Adipocyte (in vitro differentiated cells): ENCODE measurements at regions not wholly inside any gene's neighbourhood (a gene's known extent, or its start where the extent isn't known, plus 50 kb on each side); places are given as distances from the start of the nearest gene placed in this dataset.

ENCODE experiments used
- DNase-seq: peaks from one replicate; pipeline ENCODE4 v3.0.0-alpha.2; 2015; ENCODE audit warnings: low read depth
- H3K27me3 ChIP-seq: replicated peaks from 2 replicates; pipeline ENCODE4 v1.7.0; 2013; ENCODE audit warnings: mild to moderate bottlenecking, low read length, moderate library complexity; ENCODE audit not compliant: control insufficient read depth, insufficient read depth
- H3K36me3 ChIP-seq: 2 replicates; pipeline ENCODE4 v1.7.0; 2013; ENCODE audit warnings: low read length, mild to moderate bottlenecking, moderate library complexity; ENCODE audit not compliant: control insufficient read depth, insufficient read depth, severe bottlenecking
- H3K4me1 ChIP-seq: 2 replicates; pipeline ENCODE4 v1.7.0; 2013; ENCODE audit warnings: mild to moderate bottlenecking, low read length, moderate library complexity; ENCODE audit not compliant: control insufficient read depth, insufficient read depth
- H3K4me3 ChIP-seq: 2 replicates; pipeline ENCODE4 v1.7.0; 2013; ENCODE audit warnings: mild to moderate bottlenecking, low read length, moderate library complexity
- H3K9ac ChIP-seq: 2 replicates; pipeline ENCODE4 v1.7.0; 2013; ENCODE audit warnings: mild to moderate bottlenecking, low read length, moderate library complexity
- H3K9me3 ChIP-seq: 2 replicates; pipeline ENCODE4 v1.7.0; 2013; ENCODE audit warnings: mild to moderate bottlenecking, low read length, moderate library complexity; ENCODE audit not compliant: control insufficient read depth

- no peak for DNase-seq
- H3K27me3 ChIP-seq, result no peaks in the 10 kb centered on the region
- H3K9me3 ChIP-seq, result no peaks in the 10 kb centered on the region
- no peaks in the 10 kb centered on the region for H3K36me3 ChIP-seq
- H3K9ac ChIP-seq, result no peak overlapping the region
- H3K4me1 ChIP-seq, result no peaks in the 10 kb centered on the region
- H3K4me3 ChIP-seq, result no peak overlapping the region
These were observed 232.1 kb upstream of the ZWINT start for GRCh38 chr10:56593120-56593519.

GRCh38 chr10:56586461-56586891, 225.4 kb upstream of the ZWINT start:
- no peak overlapping the region for H3K9ac ChIP-seq
- no peak overlapping the region for H3K4me3 ChIP-seq
- no peaks in the 10 kb centered on the region for H3K27me3 ChIP-seq
- DNase-seq, result no peak
- H3K36me3 ChIP-seq, result no peaks in the 10 kb centered on the region
- no peaks in the 10 kb centered on the region for H3K4me1 ChIP-seq
- no peaks in the 10 kb centered on the region for H3K9me3 ChIP-seq

GRCh38 chr10:56585447-56586171, 224.6 kb upstream of the ZWINT start:
- no peaks in the 10 kb centered on the region for H3K4me1 ChIP-seq
- H3K9me3 ChIP-seq, result no peaks in the 10 kb centered on the region
- H3K4me3 ChIP-seq, result no peak overlapping the region
- H3K27me3 ChIP-seq, result no peaks in the 10 kb centered on the region
- H3K9ac ChIP-seq, result no peak overlapping the region
- DNase-seq, result no peak
- no peaks in the 10 kb centered on the region for H3K36me3 ChIP-seq

- Histone ChIP-seq H3K4me1 (no peaks in the 10 kb centered on the region), H3K9me3 (no peaks in the 10 kb centered on the region), H3K27me3 (no peaks in the 10 kb centered on the region), H3K9ac (no peak overlapping the region), H3K36me3 (no peaks in the 10 kb centered on the region), H3K4me3 (no peak overlapping the region)
- no peak for DNase-seq
These were observed 222.3 kb upstream of the ZWINT start for GRCh38 chr10:56583316-56583715.

GRCh38 chr10:56567580-56567979, 206.5 kb upstream of the ZWINT start:
- Histone ChIP-seq H3K9me3 (peaks cover 4% of the 10 kb centered on the region), H3K4me3 (no peak overlapping the region), H3K9ac (no peak overlapping the region), H3K27me3 (no peaks in the 10 kb centered on the region), H3K36me3 (no peaks in the 10 kb centered on the region), H3K4me1 (no peaks in the 10 kb centered on the region)
- DNase-seq, result no peak

GRCh38 chr10:56561336-56561735, 200.3 kb upstream of the ZWINT start:
- H3K9me3 ChIP-seq, result no peaks in the 10 kb centered on the region
- no peak overlapping the region for H3K9ac ChIP-seq
- H3K4me3 ChIP-seq, result no peak overlapping the region
- no peaks in the 10 kb centered on the region for H3K27me3 ChIP-seq
- no peak for DNase-seq
- no peaks in the 10 kb centered on the region for H3K4me1 ChIP-seq
- H3K36me3 ChIP-seq, result no peaks in the 10 kb centered on the region

GRCh38 chr10:56551037-56551436, 190.0 kb upstream of the ZWINT start:
- no peak for DNase-seq
- Histone ChIP-seq H3K9me3 (peaks cover 5% of the 10 kb centered on the region), H3K27me3 (no peaks in the 10 kb centered on the region), H3K9ac (no peak overlapping the region), H3K4me3 (no peak overlapping the region), H3K4me1 (no peaks in the 10 kb centered on the region), H3K36me3 (no peaks in the 10 kb centered on the region)

- H3K4me1 ChIP-seq, result no peaks in the 10 kb centered on the region
- no peaks in the 10 kb centered on the region for H3K9me3 ChIP-seq
- H3K27me3 ChIP-seq, result no peaks in the 10 kb centered on the region
- no peaks in the 10 kb centered on the region for H3K36me3 ChIP-seq
- no peak overlapping the region for H3K4me3 ChIP-seq
- H3K9ac ChIP-seq, result no peak overlapping the region
- DNase-seq, result no peak
These were observed 186.1 kb upstream of the ZWINT start for GRCh38 chr10:56547163-56547562.

GRCh38 chr10:56537984-56538383, 176.9 kb upstream of the ZWINT start:
- H3K36me3 ChIP-seq, result no peaks in the 10 kb centered on the region
- H3K27me3 ChIP-seq, result no peaks in the 10 kb centered on the region
- H3K4me3 ChIP-seq, result no peak overlapping the region
- H3K9me3 ChIP-seq, result no peaks in the 10 kb centered on the region
- H3K4me1 ChIP-seq, result peaks cover 4% of the 10 kb centered on the region
- H3K9ac ChIP-seq, result no peak overlapping the region
- DNase-seq, result no peak

- DNase-seq, result no peak
- no peak overlapping the region for H3K4me3 ChIP-seq
- no peaks in the 10 kb centered on the region for H3K27me3 ChIP-seq
- no peaks in the 10 kb centered on the region for H3K9me3 ChIP-seq
- no peaks in the 10 kb centered on the region for H3K4me1 ChIP-seq
- H3K9ac ChIP-seq, result no peak overlapping the region
- H3K36me3 ChIP-seq, result no peaks in the 10 kb centered on the region
These were observed 161.1 kb upstream of the ZWINT start for GRCh38 chr10:56522166-56522565.

- Histone ChIP-seq H3K36me3 (no peaks in the 10 kb centered on the region), H3K9me3 (no peaks in the 10 kb centered on the region), H3K27me3 (no peaks in the 10 kb centered on the region), H3K4me1 (no peaks in the 10 kb centered on the region), H3K9ac (no peak overlapping the region), H3K4me3 (no peak overlapping the region)
- DNase-seq, result no peak
These were observed 147.5 kb upstream of the ZWINT start for GRCh38 chr10:56508562-56508961.

- no peaks in the 10 kb centered on the region for H3K27me3 ChIP-seq
- H3K36me3 ChIP-seq, result no peaks in the 10 kb centered on the region
- H3K9me3 ChIP-seq, result no peaks in the 10 kb centered on the region
- no peak overlapping the region for H3K9ac ChIP-seq
- no peak overlapping the region for H3K4me3 ChIP-seq
- no peaks in the 10 kb centered on the region for H3K4me1 ChIP-seq
- DNase-seq, result no peak
These were observed 146.0 kb upstream of the ZWINT start for GRCh38 chr10:56507033-56507432.
